ENCODE measurements at regions not wholly inside any gene's neighbourhood (a gene's known extent, or its start where the extent isn't known, plus 50 kb on each side); places are given as distances from the start of the nearest gene placed in this dataset.

GRCh38 chr1:219000631-219001030 lies 173.0 kb upstream of the LYPLAL1 start:
- no peaks in the 10 kb centered on the region for H3K4me1 ChIP-seq (ENCODE audit: control insufficient read depth in 1 of 2, insufficient read depth in 2 of 2, low read length in 2 of 2)
- ChIA-PET POLR2A (no interaction called here), RAD21 (ENCODE audit: low non-redundant PET in 1 of 2, low total read pairs in 2 of 2, uncharacterized antibody in 2 of 2, unreplicated experiment in 2 of 2) (no interaction called here), CTCF (no interaction called here)
- H3K36me3 ChIP-seq (ENCODE audit: control insufficient read depth in 1 of 2, insufficient read depth in 2 of 2, low read length in 2 of 2): no peaks in the 10 kb centered on the region
- no peaks in the 10 kb centered on the region for H3K9me2 ChIP-seq (ENCODE audit: insufficient read depth)
- no peak overlapping the region for H3K4me3 ChIP-seq (replicated peaks in 1 of 2; ENCODE audit: low read depth in 1 of 2, low read length in 2 of 2)
- H3K27ac ChIP-seq (ENCODE audit: low read depth, low read length): no peak overlapping the region
- no peak for TF ChIP-seq SRF (IDR thresholded peaks at IDR 0.05; ENCODE audit: low read depth)
- H3K9me3 ChIP-seq (ENCODE audit: control insufficient read depth in 1 of 2, insufficient read depth in 1 of 2, low read depth in 1 of 2, low read length in 2 of 2): no peaks in the 10 kb centered on the region
- no TSS peak for BruUV-seq (replicated peaks)
- DNase-seq (ENCODE audit: low read depth, low spot score): no peak
- H3K79me2 ChIP-seq (ENCODE audit: insufficient read depth, low read length): no peaks in the 10 kb centered on the region
- H3K4me2 ChIP-seq (ENCODE audit: low read length): no peak overlapping the region
- intact Hi-C loops (cut with micrococcal nuclease): no loop called here
- H3K27me3 ChIP-seq (ENCODE audit: insufficient read depth, low read length): no peaks in the 10 kb centered on the region
- no peaks in the 10 kb centered on the region for H4K20me1 ChIP-seq (ENCODE audit: insufficient read depth)
- ATAC-seq: no peak
- no peak overlapping the region for H2AFZ ChIP-seq (ENCODE audit: low read depth, low read length, poor library complexity, severe bottlenecking)
- no peak overlapping the region for H3K9ac ChIP-seq (ENCODE audit: low read length)

DNA sequence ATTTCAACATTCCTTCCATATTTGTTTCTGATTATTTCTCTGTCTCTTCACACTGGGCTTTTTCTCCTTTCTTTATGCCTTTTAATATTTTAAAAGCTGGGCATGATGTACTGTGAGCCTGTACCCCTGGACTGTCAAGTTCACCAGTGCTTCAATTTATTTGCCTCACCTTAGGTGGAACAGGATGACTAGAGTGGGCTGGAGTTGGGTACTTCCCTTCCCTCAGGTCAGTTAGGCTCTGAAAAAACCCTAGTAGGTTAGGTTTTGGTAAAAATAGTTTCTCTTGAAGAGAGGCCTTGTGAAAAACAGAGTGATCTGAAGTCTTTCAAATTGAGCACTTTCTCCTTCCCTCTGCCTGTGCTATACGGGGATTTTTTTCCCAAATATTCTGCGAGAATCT lies 163.0 kb upstream of the LYPLAL1 start:
- Histone ChIP-seq H3K27ac (ENCODE audit: low read depth, low read length) (no peak overlapping the region), H3K9me2 (ENCODE audit: insufficient read depth) (no peaks in the 10 kb centered on the region), H3K79me2 (ENCODE audit: insufficient read depth, low read length) (no peaks in the 10 kb centered on the region), H3K36me3 (ENCODE audit: control insufficient read depth in 1 of 2, insufficient read depth in 2 of 2, low read length in 2 of 2) (no peaks in the 10 kb centered on the region), H3K4me2 (ENCODE audit: low read length) (no peak overlapping the region), H4K20me1 (ENCODE audit: insufficient read depth) (no peaks in the 10 kb centered on the region), H3K9ac (ENCODE audit: low read length) (no peak overlapping the region), H3K4me3 (replicated peaks in 1 of 2; ENCODE audit: low read depth in 1 of 2, low read length in 2 of 2) (no peak overlapping the region), H3K4me1 (ENCODE audit: control insufficient read depth in 1 of 2, insufficient read depth in 2 of 2, low read length in 2 of 2) (no peaks in the 10 kb centered on the region), H3K9me3 (ENCODE audit: control insufficient read depth in 1 of 2, insufficient read depth in 1 of 2, low read depth in 1 of 2, low read length in 2 of 2) (no peaks in the 10 kb centered on the region), H2AFZ (ENCODE audit: low read depth, low read length, poor library complexity, severe bottlenecking) (peak overlapping the region; percentile 19), H3K27me3 (ENCODE audit: insufficient read depth, low read length) (no peaks in the 10 kb centered on the region)
- TF ChIP-seq SP1 (IDR thresholded peaks at IDR 0.05; ENCODE audit: low read depth) (no peak), CBX3 (IDR thresholded peaks at IDR 0.05; ENCODE audit: low read depth) (no peak), YY1 (IDR thresholded peaks at IDR 0.05; ENCODE audit: extremely low read depth, insufficient replicate concordance, low read depth, low read length) (no peak), ZNF274 (IDR thresholded peaks at IDR 0.05; ENCODE audit: low read depth, low read length) (no peak), EGR1 (IDR thresholded peaks at IDR 0.05; ENCODE audit: low read depth) (no peak), CEBPB (IDR thresholded peaks at IDR 0.05; ENCODE audit: low read depth) (no peak), FOSL1 (IDR thresholded peaks at IDR 0.05; ENCODE audit: low read depth) (no peak), JUND (IDR thresholded peaks at IDR 0.05) (no peak), POLR2A (IDR thresholded peaks at IDR 0.05; ENCODE audit: borderline replicate concordance, extremely low read depth, insufficient read depth, insufficient read length) (no peak), TCF7L2 (IDR thresholded peaks at IDR 0.05; ENCODE audit: borderline replicate concordance, extremely low read depth, insufficient read depth, insufficient read length) (no peak), ELF1 (IDR thresholded peaks at IDR 0.05; ENCODE audit: borderline replicate concordance, low read depth) (no peak), MAX (IDR thresholded peaks at IDR 0.05) (no peak), EZH2phosphoT487 (IDR thresholded peaks at IDR 0.05; ENCODE audit: borderline replicate concordance) (no peak), ZFX (IDR thresholded peaks at IDR 0.05) (no peak), SIN3A (IDR thresholded peaks at IDR 0.05; ENCODE audit: low read depth) (no peak), RAD21 (IDR thresholded peaks at IDR 0.05; ENCODE audit: low read depth) (no peak), EZH2 (IDR thresholded peaks at IDR 0.05) (no peak), SRF (IDR thresholded peaks at IDR 0.05; ENCODE audit: low read depth) (no peak)
- TF ChIP-seq, protein P1, sequence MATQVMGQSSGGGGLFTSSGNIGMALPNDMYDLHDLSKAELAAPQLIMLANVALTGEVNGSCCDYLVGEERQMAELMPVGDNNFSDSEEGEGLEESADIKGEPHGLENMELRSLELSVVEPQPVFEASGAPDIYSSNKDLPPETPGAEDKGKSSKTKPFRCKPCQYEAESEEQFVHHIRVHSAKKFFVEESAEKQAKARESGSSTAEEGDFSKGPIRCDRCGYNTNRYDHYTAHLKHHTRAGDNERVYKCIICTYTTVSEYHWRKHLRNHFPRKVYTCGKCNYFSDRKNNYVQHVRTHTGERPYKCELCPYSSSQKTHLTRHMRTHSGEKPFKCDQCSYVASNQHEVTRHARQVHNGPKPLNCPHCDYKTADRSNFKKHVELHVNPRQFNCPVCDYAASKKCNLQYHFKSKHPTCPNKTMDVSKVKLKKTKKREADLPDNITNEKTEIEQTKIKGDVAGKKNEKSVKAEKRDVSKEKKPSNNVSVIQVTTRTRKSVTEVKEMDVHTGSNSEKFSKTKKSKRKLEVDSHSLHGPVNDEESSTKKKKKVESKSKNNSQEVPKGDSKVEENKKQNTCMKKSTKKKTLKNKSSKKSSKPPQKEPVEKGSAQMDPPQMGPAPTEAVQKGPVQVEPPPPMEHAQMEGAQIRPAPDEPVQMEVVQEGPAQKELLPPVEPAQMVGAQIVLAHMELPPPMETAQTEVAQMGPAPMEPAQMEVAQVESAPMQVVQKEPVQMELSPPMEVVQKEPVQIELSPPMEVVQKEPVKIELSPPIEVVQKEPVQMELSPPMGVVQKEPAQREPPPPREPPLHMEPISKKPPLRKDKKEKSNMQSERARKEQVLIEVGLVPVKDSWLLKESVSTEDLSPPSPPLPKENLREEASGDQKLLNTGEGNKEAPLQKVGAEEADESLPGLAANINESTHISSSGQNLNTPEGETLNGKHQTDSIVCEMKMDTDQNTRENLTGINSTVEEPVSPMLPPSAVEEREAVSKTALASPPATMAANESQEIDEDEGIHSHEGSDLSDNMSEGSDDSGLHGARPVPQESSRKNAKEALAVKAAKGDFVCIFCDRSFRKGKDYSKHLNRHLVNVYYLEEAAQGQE (IDR thresholded peaks at IDR 0.05; ENCODE audit: low read depth): no peak
- TF ChIP-seq, protein P2, sequence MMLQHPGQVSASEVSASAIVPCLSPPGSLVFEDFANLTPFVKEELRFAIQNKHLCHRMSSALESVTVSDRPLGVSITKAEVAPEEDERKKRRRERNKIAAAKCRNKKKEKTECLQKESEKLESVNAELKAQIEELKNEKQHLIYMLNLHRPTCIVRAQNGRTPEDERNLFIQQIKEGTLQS (IDR thresholded peaks at IDR 0.05): no peak
- ChIA-PET CTCF (interaction anchor here (1.1 kb wide), 1 partner anchor 14 kb away, joined by 4 read pairs; no protein-coding TSS in a partner anchor), POLR2A (no interaction called here), RAD21 (ENCODE audit: low non-redundant PET in 1 of 2, low total read pairs in 2 of 2, uncharacterized antibody in 2 of 2, unreplicated experiment in 2 of 2) (no interaction called here)
- DNase-seq (ENCODE audit: low read depth, low spot score): no peak
- no TSS peak for BruUV-seq (replicated peaks)
- intact Hi-C loops (cut with micrococcal nuclease): no loop called here
- no peak for ATAC-seq
